Breast epithelium (tissue), 3 donors: ENCODE measurements at regions not wholly inside any gene's neighbourhood (a gene's known extent, or its start where the extent isn't known, plus 50 kb on each side); places are given as distances from the start of the nearest gene placed in this dataset.

ENCODE experiments used
- POLR2A ChIP-seq: fragments of 450-650 bp; IDR thresholded peaks from one replicate; pipeline ENCODE4 v1.6.1; 2016; ENCODE audit warnings: antibody characterized with exemption, mild to moderate bottlenecking, moderate library complexity
- POLR2AphosphoS5 ChIP-seq, 3 donors: sonication (generic); formaldehyde crosslinking; IDR thresholded peaks; one replicate each; pipeline ENCODE4 v1.6.1; 2017; ENCODE audit warnings: antibody characterized with exemption in 3 of 3

DNA sequence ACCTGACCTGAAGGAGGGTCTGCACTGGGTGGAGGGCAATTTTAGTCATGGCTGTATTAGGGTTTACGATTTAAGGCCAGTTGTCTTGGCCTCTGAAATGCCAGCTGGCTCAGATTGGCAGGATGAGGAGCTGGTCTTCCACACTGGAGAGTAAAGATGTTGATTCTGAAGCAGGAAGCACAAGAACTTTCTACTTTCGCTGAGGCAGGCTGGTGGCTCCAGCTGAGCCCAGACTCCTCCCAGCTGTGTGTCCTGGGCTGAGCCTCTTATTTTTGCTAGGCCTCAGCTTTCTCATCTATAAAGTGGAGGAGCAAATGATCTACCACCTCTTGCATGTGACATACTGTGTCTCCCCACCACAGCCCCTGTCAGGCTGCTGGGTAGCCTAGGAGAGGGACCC lies 74.4 kb downstream of the MRM1 start:
- TF ChIP-seq POLR2A, result no peak
- TF ChIP-seq POLR2AphosphoS5 (IDR thresholded peaks at IDR 0.05), result no peak
